ENCODE measurements at regions not wholly inside any gene's neighbourhood (a gene's known extent, or its start where the extent isn't known, plus 50 kb on each side); places are given as distances from the start of the nearest gene placed in this dataset.
A peak's percentile ranks its signal among the peaks of the same experiment; 100 is the strongest.
"Not testable (repeated sequence)": the region's sequence is repeated elsewhere in the genome, so short reads cannot be mapped to it uniquely, and the experiment has no call there.

- no peak for DNase-seq (ENCODE audit: low read depth)
These were observed 204.8 kb upstream of the SESN3 start for GRCh38 chr11:95435628-95436353.

DNA sequence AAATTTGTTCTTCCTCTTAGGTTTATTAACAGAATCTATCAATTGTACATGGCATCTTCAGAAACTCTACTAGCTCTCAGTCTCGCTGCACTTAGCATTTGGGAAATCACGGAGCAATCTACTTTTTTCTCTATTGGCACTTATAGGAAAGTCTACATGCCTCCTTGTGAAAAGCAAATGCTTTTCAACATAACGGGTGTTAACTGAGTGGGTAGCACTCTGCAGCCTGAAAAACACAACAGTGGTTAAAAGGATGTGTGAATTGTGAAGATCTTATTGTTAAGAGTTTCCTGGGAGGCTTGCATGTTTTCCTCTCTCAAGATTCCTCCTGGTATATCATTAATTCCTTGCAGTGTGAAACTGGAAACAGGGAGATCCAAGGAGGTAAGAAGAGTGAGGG lies 204.2 kb upstream of the SESN3 start:
- DNase-seq (ENCODE audit: low read depth): no peak

GRCh38 chr11:95434489-95435057 lies 203.6 kb upstream of the SESN3 start:
- no peak for DNase-seq (ENCODE audit: low read depth)

- no peak for DNase-seq (ENCODE audit: low read depth)
These were observed 203.0 kb upstream of the SESN3 start for GRCh38 chr11:95434009-95434408.

DNA sequence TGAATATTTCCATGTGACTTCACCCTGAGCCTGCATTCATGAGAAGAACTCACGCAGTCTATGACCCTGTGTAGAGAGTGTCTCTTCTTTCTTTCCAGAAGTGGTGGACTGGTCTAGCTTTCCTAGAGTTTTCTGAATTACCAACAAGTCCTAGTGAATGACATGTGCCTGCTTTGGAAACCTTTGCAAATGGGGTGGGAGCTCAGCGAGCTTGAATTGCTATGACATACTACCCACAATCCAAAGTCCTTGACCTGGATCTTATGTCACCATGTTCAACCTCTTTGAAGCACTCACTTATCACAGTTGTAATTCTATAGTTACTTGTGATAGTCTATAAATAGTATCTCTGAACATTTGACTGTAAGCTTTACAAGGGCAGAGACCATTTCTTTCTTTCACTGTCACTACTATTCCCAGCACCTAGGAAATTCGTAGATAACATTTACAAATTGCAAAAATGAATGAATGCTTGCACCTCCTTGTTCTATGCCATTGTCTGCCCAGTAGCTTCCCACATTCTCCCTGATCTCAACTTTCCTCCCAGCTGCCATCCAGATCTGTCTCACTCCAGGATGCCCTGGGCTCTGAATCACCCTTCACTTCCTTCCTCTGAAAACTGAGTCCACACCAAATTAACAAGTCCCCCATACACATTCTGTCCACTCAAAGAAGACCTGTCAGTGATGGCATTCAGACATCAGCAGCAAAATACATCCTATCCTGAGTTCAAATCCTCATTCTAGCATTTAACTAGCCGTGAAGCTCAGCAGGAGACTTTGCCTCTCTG lies 201.9 kb upstream of the SESN3 start:
- DNase-seq (ENCODE audit: low read depth): no peak

- no peak for DNase-seq (ENCODE audit: low read depth)
These were observed 198.4 kb upstream of the SESN3 start for GRCh38 chr11:95429376-95429907.

DNA sequence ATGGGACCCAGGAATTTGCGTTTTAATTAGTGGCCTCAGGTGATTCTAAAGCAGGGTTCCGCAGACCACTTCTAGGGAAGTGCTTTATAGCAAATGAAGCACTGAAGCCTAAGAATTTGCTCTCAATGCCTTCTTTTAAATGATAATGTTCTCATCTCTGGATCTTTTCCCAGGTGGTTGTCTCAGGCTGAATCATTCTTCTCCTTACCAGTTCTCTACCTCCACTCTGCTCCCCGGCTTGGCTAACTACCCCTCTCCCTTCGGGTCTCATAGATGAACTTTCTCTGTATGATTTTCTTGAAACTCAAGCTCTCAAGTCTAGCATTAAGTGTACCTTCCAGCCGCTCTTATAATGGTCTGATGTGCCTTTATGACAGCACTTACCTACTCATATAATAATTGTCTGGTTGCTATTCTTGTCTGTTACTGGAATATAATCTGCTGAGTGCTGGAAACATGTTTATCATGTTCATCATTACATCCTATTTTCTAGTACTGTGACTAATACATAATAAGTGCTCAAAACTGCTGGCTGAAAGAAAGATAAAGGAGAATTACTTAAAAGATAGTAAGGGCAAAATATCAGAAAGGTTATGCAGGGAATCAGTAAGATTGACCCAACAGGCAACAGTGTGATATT lies 195.9 kb upstream of the SESN3 start:
- no peak for DNase-seq (ENCODE audit: low read depth)

GRCh38 chr11:95419915-95420314 lies 188.9 kb upstream of the SESN3 start:
- peak; percentile 53 for DNase-seq (ENCODE audit: low read depth)

- no peak for DNase-seq (ENCODE audit: low read depth)
These were observed 187.9 kb upstream of the SESN3 start for GRCh38 chr11:95418916-95419315.

DNA sequence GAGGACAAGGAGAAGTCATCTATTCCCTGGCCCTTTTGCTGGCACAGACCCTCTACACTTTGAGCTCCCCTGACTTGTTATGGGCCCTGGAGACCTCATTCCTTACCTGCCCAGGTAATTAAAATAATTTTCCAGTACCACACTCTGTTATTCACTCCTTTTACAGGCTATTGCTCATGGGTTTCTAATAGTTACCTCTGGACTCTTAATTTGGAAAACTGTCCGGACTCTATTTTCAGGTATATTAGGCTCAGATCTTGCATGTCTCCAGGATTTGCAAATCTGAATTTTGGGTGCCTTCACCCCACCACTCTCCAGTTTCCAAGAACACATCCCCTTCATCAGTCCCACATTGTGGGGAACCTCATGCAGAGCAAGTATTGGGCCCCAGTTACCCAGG lies 186.8 kb upstream of the SESN3 start:
- no peak for DNase-seq (ENCODE audit: low read depth)

DNA sequence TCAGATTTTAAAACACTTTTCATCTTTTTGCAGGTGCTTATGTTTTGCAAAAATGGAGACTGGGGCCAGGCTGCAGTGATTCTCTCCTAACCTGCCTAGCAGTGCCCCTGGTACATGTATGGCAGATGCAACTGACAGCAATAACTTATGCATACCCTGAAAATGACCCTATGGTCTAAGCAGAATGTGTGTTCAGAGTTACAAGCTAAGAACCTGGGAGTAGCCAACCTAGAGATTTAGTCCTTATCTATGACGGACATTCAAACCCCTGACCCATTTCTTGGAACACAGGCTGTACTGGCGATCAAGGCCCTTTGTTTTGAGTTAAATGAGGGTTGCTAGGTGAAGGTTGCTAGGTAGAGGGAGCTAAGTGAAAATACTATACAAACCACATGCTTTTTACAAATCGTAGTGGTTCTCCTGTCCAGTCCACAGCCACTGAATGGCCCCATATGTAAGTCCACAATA lies 184.9 kb upstream of the SESN3 start:
- DNase-seq (ENCODE audit: low read depth): no peak

DNA sequence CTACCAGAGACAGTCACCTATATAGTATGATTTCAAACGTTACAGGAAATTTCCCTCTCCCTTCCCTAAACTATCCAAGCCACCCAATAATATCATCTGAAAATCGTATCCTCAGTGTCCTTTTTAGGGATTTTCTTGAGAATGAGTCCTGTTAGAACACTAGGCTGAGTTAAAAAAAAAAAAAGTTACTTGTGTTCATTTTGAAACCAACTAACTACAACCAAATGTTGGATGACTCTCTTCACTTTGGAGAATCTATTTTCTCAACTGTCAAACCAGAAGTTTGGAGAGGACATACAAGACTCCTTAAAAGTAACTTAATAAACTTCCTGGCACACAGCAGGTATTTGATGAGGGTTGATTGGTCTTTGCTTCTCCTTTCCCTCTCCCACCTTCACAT lies 183.2 kb upstream of the SESN3 start:
- DNase-seq (ENCODE audit: low read depth): no peak

DNA sequence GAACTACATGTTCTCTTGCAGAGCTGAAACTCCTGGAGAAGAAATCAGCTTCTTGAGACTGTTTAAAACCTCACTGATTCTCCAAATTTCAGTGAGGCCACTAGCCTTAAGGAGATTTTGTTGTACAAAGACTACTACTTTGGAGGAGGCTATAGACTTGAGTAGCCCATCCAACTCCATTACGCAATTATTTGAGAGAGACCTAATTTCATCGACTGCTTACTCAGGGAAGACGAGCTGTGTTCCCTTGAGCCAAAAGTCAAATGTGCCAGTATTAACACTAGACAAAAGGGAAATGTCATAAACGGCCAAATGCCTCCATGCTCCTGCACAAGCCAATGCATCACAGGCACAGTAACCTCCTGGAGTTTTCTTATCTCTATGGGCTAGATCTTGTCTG lies 182.8 kb upstream of the SESN3 start:
- no peak for DNase-seq (ENCODE audit: low read depth)

GRCh38 chr11:95413021-95413420 lies 182.0 kb upstream of the SESN3 start:
- no peak for DNase-seq (ENCODE audit: low read depth)

- no peak for DNase-seq (ENCODE audit: low read depth)
These were observed 181.1 kb upstream of the SESN3 start for GRCh38 chr11:95412074-95412473.

- DNase-seq (ENCODE audit: low read depth): not testable (repeated sequence)
These were observed 179.7 kb upstream of the SESN3 start for GRCh38 chr11:95410707-95411106.

GRCh38 chr11:95406271-95406670 lies 175.3 kb upstream of the SESN3 start:
- no peak for DNase-seq (ENCODE audit: low read depth)

- DNase-seq (ENCODE audit: low read depth): no peak
These were observed 173.4 kb upstream of the SESN3 start for GRCh38 chr11:95404370-95404769.

DNA sequence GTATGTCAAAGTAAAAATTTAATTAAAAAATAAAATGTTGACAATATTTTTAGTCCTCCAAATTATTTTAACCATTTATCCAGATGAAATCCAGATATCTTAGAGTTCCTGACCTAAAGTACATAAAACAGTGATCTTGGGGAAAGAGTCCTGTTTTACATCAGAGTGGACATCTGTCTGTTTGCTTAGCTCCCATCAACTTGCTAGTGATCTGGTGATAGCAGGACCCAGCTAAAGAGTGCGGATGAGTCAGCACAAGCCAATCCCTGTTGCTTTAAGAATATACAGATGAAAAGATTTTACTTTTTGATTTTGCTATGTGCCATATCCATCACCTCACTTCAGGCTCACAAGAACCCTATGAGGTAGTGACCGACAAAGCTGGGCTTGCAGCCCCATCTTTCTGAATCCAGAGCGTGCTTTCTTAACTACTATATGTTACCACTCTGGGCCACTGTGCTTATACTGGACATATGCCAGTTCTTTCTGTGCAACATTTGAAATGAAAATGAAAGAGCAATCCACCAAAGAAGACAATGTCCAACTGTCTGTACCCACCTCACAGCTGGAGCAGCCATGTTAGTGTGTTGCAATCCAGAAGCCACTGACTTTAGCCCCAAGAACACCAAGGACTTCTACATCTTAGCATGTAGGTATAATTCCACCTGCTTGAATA lies 167.6 kb upstream of the SESN3 start:
- no peak for DNase-seq (ENCODE audit: low read depth)

GRCh38 chr11:95392644-95393043 lies 161.6 kb upstream of the SESN3 start:
- DNase-seq (ENCODE audit: low read depth): no peak

- DNase-seq (ENCODE audit: low read depth): no peak
These were observed 158.4 kb upstream of the SESN3 start for GRCh38 chr11:95389427-95389826.

DNA sequence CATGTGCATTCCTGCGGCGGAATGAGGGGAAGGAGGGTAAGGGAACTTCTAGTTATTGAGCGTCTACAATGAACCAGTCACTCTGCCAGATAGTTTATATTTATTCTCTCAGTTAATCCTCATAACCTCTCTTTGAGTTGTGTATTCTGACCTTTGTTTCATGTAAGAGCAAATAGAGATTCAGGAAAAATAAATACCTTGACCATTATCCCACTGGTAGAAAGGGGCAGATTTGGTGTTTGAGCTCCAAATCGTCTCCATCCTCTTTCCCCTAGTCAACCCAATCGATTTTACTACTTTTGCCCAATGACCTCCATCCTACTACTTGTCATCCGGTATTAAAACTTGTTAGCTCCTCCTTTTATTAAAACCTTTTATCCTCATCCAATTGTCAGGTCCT lies 157.1 kb upstream of the SESN3 start:
- DNase-seq (ENCODE audit: low read depth): no peak

Data from HS-5 (cell line).